ENCODE measurements at regions not wholly inside any gene's neighbourhood (a gene's known extent, or its start where the extent isn't known, plus 50 kb on each side); places are given as distances from the start of the nearest gene placed in this dataset.
"Not testable (repeated sequence)": the region's sequence is repeated elsewhere in the genome, so short reads cannot be mapped to it uniquely, and the experiment has no call there.

DNA sequence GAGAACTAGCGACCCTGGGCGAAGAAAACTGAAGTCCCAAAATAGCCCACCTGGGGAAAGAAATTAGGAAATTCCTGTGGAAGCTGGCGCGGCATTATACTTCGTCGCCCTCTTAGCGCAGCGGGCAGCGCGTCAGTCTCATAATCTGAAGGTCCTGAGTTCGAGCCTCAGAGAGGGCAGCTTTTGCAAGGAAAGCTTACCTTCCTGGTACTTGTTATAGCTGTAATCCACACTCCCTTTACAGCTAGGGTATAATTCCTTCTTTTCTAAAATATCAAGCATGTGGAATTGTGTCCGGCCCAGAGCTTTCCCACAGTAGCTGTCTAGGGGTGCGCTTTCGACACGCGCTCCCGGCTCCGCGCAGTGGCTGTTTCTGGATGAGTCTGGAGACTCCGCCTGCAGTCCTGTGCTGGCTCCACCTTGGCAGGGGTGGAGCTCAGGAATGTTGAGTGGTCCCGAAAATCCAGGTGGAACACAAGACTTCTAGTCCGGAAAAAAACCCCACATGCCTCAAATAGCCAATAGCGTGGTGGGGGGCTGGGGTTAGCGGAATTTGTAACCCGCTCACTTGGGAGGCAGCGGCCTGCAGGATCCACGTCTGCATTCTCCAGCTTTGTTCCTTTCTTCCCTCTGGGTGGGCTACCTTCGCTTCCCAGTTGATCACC, 83.7 kb upstream of the ZNF322 start:
- Histone ChIP-seq H3K79me2 (ENCODE audit: insufficient read depth, low read length) (no peaks in the 10 kb centered on the region), H3F3A (ENCODE audit: insufficient read depth, low read length) (no peaks in the 10 kb centered on the region), H3K36me3 (ENCODE audit: insufficient read depth, low read length) (no peaks in the 10 kb centered on the region), H3K27me3 (ENCODE audit: insufficient read depth, low read length) (no peaks in the 10 kb centered on the region), H3K27ac (ENCODE audit: low read depth, low read length, poor library complexity, severe bottlenecking) (no peak overlapping the region), H4K20me1 (ENCODE audit: insufficient read depth, low read length) (no peaks in the 10 kb centered on the region), H3K4me1 (ENCODE audit: insufficient read depth, low read length, severe bottlenecking) (no peaks in the 10 kb centered on the region), H3K9me2 (ENCODE audit: low read depth, low read length) (no peaks in the 10 kb centered on the region), H3K4me3 (ENCODE audit: low read depth, low read length, poor library complexity, severe bottlenecking) (no peak overlapping the region), H3K9me3 (ENCODE audit: low read length) (no peaks in the 10 kb centered on the region), H3K9ac (ENCODE audit: low read length) (no peak overlapping the region), H3K4me2 (ENCODE audit: low read length) (no peak overlapping the region), H2AFZ (ENCODE audit: low read length) (no peak overlapping the region)
- TF ChIP-seq EZH2 (IDR thresholded peaks at IDR 0.05; ENCODE audit: borderline replicate concordance, low read length) (no peak), CTCF (IDR thresholded peaks at IDR 0.05; ENCODE audit: low read length) (no peak)

- Histone ChIP-seq H3K9me3 (ENCODE audit: low read length) (no peaks in the 10 kb centered on the region), H3K4me2 (ENCODE audit: low read length) (no peak overlapping the region), H3K27ac (ENCODE audit: low read depth, low read length, poor library complexity, severe bottlenecking) (no peak overlapping the region), H3K79me2 (ENCODE audit: insufficient read depth, low read length) (no peaks in the 10 kb centered on the region), H3K9ac (ENCODE audit: low read length) (no peak overlapping the region), H3K4me3 (ENCODE audit: low read depth, low read length, poor library complexity, severe bottlenecking) (no peak overlapping the region), H3K9me2 (ENCODE audit: low read depth, low read length) (no peaks in the 10 kb centered on the region), H3K36me3 (ENCODE audit: insufficient read depth, low read length) (no peaks in the 10 kb centered on the region), H3F3A (ENCODE audit: insufficient read depth, low read length) (no peaks in the 10 kb centered on the region), H4K20me1 (ENCODE audit: insufficient read depth, low read length) (no peaks in the 10 kb centered on the region), H3K4me1 (ENCODE audit: insufficient read depth, low read length, severe bottlenecking) (no peaks in the 10 kb centered on the region), H3K27me3 (ENCODE audit: insufficient read depth, low read length) (no peaks in the 10 kb centered on the region), H2AFZ (ENCODE audit: low read length) (no peak overlapping the region)
- no peak for TF ChIP-seq EZH2 (IDR thresholded peaks at IDR 0.05; ENCODE audit: borderline replicate concordance, low read length)
- no peak for TF ChIP-seq CTCF (IDR thresholded peaks at IDR 0.05; ENCODE audit: low read length)
These were observed 84.6 kb upstream of the ZNF322 start for GRCh38 chr6:26743941-26744699.

- H3K9me2 ChIP-seq (ENCODE audit: low read depth, low read length); H3K4me2 ChIP-seq (ENCODE audit: low read length); H3K36me3 ChIP-seq (ENCODE audit: insufficient read depth, low read length); H3K79me2 ChIP-seq (ENCODE audit: insufficient read depth, low read length); H3K27ac ChIP-seq (ENCODE audit: low read depth, low read length, poor library complexity, severe bottlenecking); H3K27me3 ChIP-seq (ENCODE audit: insufficient read depth, low read length); H2AFZ ChIP-seq (ENCODE audit: low read length); H3F3A ChIP-seq (ENCODE audit: insufficient read depth, low read length); H3K4me1 ChIP-seq (ENCODE audit: insufficient read depth, low read length, severe bottlenecking); H3K9me3 ChIP-seq (ENCODE audit: low read length); H3K4me3 ChIP-seq (ENCODE audit: low read depth, low read length, poor library complexity, severe bottlenecking); H4K20me1 ChIP-seq (ENCODE audit: insufficient read depth, low read length); H3K9ac ChIP-seq (ENCODE audit: low read length): not testable (repeated sequence)
These were observed 85.3 kb upstream of the ZNF322 start for GRCh38 chr6:26744837-26745282.

DNA sequence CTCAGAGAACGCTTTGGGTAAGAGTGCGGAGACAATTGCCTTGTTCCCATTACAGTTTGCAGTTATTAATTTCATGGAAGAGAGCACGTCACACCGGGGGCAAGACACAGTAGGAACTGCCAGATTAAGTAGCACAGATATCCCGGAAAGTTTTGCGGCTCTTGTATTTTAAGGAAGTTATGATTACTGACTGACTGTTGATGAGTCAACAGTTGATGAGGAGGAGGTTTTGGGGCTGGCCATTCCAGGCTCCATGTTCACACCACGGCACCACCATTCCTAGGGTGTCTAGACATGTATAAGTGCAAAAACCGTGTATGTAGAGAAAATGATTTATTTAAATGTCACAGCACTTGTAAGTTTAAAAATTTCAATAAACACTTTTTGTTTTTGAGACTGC, 86.4 kb upstream of the ZNF322 start:
- not testable (repeated sequence) for H4K20me1 ChIP-seq (ENCODE audit: insufficient read depth, low read length); H3K36me3 ChIP-seq (ENCODE audit: insufficient read depth, low read length); H3K4me2 ChIP-seq (ENCODE audit: low read length); H3K27me3 ChIP-seq (ENCODE audit: insufficient read depth, low read length); H3K9me3 ChIP-seq (ENCODE audit: low read length); H3K4me3 ChIP-seq (ENCODE audit: low read depth, low read length, poor library complexity, severe bottlenecking); H3K9me2 ChIP-seq (ENCODE audit: low read depth, low read length); H2AFZ ChIP-seq (ENCODE audit: low read length); H3K27ac ChIP-seq (ENCODE audit: low read depth, low read length, poor library complexity, severe bottlenecking); H3K9ac ChIP-seq (ENCODE audit: low read length); H3F3A ChIP-seq (ENCODE audit: insufficient read depth, low read length); H3K4me1 ChIP-seq (ENCODE audit: insufficient read depth, low read length, severe bottlenecking); H3K79me2 ChIP-seq (ENCODE audit: insufficient read depth, low read length)

GRCh38 chr6:26749126-26749758, 89.7 kb upstream of the ZNF322 start:
- H3K9ac ChIP-seq (ENCODE audit: low read length); H3K9me2 ChIP-seq (ENCODE audit: low read depth, low read length); H3K4me1 ChIP-seq (ENCODE audit: insufficient read depth, low read length, severe bottlenecking); H2AFZ ChIP-seq (ENCODE audit: low read length); H3K27ac ChIP-seq (ENCODE audit: low read depth, low read length, poor library complexity, severe bottlenecking); H3K27me3 ChIP-seq (ENCODE audit: insufficient read depth, low read length); H3F3A ChIP-seq (ENCODE audit: insufficient read depth, low read length); H3K36me3 ChIP-seq (ENCODE audit: insufficient read depth, low read length); H3K9me3 ChIP-seq (ENCODE audit: low read length); H3K4me3 ChIP-seq (ENCODE audit: low read depth, low read length, poor library complexity, severe bottlenecking); H4K20me1 ChIP-seq (ENCODE audit: insufficient read depth, low read length); H3K79me2 ChIP-seq (ENCODE audit: insufficient read depth, low read length); H3K4me2 ChIP-seq (ENCODE audit: low read length): not testable (repeated sequence)

GRCh38 chr6:26749759-26750126, 90.2 kb upstream of the ZNF322 start:
- H3K9ac ChIP-seq (ENCODE audit: low read length); H4K20me1 ChIP-seq (ENCODE audit: insufficient read depth, low read length); H3K4me2 ChIP-seq (ENCODE audit: low read length); H3K4me1 ChIP-seq (ENCODE audit: insufficient read depth, low read length, severe bottlenecking); H3K27ac ChIP-seq (ENCODE audit: low read depth, low read length, poor library complexity, severe bottlenecking); H3K9me3 ChIP-seq (ENCODE audit: low read length); H3K27me3 ChIP-seq (ENCODE audit: insufficient read depth, low read length); H3K79me2 ChIP-seq (ENCODE audit: insufficient read depth, low read length); H2AFZ ChIP-seq (ENCODE audit: low read length); H3K9me2 ChIP-seq (ENCODE audit: low read depth, low read length); H3F3A ChIP-seq (ENCODE audit: insufficient read depth, low read length); H3K4me3 ChIP-seq (ENCODE audit: low read depth, low read length, poor library complexity, severe bottlenecking); H3K36me3 ChIP-seq (ENCODE audit: insufficient read depth, low read length): not testable (repeated sequence)

All from OCI-LY1 (cell line).